HL-60 (cell line): ENCODE measurements at regions not wholly inside any gene's neighbourhood (a gene's known extent, or its start where the extent isn't known, plus 50 kb on each side); places are given as distances from the start of the nearest gene placed in this dataset.

Experiments
- DNase-seq, 2 experiments: peaks; one replicate each; pipeline ENCODE4 v3.0.0-alpha.2; 2010 to 2020; ENCODE audit warnings: low read depth in 1 of 2, low spot score in 1 of 2
- H3K27ac ChIP-seq: fragments of 250-450 bp; sonication (Bioruptor Pico); replicated peaks from 2 replicates; pipeline ENCODE4 v1.5.1; 2020; ENCODE audit warnings: mild to moderate bottlenecking, moderate library complexity
- H3K27me3 ChIP-seq: fragments of 250-450 bp; sonication (Bioruptor Pico); 2 replicates; pipeline ENCODE4 v1.5.1; 2021; ENCODE audit warnings: mild to moderate bottlenecking, moderate library complexity; ENCODE audit not compliant: insufficient read depth, poor library complexity, severe bottlenecking
- H3K4me3 ChIP-seq: replicated peaks from 2 replicates; pipeline ENCODE4 v1.5.1; 2011; ENCODE audit warnings: mild to moderate bottlenecking, control low read depth, low read length; ENCODE audit not compliant: insufficient read depth
- CTCF ChIP-seq: IDR thresholded peaks from one replicate; pipeline ENCODE4 v1.5.1; 2011; ENCODE audit warnings: low read length, control low read depth, inconsistent platforms; ENCODE audit not compliant: insufficient read depth
- GABPA ChIP-seq: IDR thresholded peaks from 2 replicates; pipeline ENCODE4 v1.6.1; 2012; ENCODE audit warnings: low read depth
- POLR2AphosphoS5 ChIP-seq: IDR thresholded peaks from 2 replicates; pipeline ENCODE4 v1.6.1; 2012; ENCODE audit warnings: low read depth
- SPI1 ChIP-seq: IDR thresholded peaks from 2 replicates; pipeline ENCODE4 v1.6.1; 2012; ENCODE audit warnings: low read depth, mild to moderate bottlenecking, borderline replicate concordance
- TF ChIP-seq, protein P1 (sequence below): IDR thresholded peaks from 2 replicates; pipeline ENCODE4 v1.6.1; 2012; ENCODE audit warnings: low read depth; ENCODE audit not compliant: insufficient replicate concordance

DNA sequence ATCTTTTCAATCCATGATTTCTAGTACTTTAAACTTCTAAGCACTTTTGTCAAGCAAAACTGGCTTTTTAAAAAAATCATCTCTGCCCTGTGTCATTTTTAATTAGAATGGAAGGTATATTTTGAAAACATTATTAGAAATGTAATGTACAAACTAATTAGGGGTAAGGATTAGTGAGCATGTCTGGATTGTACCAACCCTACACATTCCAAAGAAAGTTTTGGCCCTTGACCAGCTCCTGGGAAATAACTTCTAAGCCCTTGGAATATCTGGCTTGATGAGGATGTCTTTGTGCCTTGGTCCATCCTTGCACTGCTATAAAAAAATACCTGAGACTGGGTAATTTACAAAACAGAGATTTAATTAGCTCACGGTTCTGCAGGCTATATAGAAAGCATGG, 876.5 kb downstream of the RAPGEF2 start:
- no peak for DNase-seq
- no peak overlapping the region for H3K27ac ChIP-seq
- TF ChIP-seq POLR2AphosphoS5 (no peak), GABPA (no peak), SPI1 (no peak), CTCF (no peak)
- TF ChIP-seq, protein P1, sequence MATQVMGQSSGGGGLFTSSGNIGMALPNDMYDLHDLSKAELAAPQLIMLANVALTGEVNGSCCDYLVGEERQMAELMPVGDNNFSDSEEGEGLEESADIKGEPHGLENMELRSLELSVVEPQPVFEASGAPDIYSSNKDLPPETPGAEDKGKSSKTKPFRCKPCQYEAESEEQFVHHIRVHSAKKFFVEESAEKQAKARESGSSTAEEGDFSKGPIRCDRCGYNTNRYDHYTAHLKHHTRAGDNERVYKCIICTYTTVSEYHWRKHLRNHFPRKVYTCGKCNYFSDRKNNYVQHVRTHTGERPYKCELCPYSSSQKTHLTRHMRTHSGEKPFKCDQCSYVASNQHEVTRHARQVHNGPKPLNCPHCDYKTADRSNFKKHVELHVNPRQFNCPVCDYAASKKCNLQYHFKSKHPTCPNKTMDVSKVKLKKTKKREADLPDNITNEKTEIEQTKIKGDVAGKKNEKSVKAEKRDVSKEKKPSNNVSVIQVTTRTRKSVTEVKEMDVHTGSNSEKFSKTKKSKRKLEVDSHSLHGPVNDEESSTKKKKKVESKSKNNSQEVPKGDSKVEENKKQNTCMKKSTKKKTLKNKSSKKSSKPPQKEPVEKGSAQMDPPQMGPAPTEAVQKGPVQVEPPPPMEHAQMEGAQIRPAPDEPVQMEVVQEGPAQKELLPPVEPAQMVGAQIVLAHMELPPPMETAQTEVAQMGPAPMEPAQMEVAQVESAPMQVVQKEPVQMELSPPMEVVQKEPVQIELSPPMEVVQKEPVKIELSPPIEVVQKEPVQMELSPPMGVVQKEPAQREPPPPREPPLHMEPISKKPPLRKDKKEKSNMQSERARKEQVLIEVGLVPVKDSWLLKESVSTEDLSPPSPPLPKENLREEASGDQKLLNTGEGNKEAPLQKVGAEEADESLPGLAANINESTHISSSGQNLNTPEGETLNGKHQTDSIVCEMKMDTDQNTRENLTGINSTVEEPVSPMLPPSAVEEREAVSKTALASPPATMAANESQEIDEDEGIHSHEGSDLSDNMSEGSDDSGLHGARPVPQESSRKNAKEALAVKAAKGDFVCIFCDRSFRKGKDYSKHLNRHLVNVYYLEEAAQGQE, result no peak
- H3K4me3 ChIP-seq, result no peak overlapping the region
- H3K27me3 ChIP-seq, result no peaks in the 10 kb centered on the region

DNA sequence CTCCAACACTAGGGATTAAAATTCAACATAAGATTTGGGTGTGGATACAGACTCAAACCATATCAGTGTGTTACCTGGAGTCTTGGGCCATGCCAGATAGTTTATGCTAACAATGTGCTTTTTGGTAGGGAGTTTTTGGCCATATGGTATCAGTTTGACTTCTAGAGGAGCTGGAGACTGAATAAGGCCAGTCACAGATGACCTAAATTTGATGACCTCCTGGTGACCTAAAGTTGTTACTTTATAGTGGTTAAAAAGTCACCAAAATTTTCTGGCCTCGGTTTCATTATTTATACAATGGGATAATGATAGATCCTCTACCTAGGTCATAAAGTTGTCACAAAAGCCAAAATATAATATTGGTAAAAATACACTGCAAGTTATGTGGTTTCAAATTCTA, 877.1 kb downstream of the RAPGEF2 start:
- Histone ChIP-seq H3K27me3 (no peaks in the 10 kb centered on the region), H3K4me3 (no peak overlapping the region), H3K27ac (no peak overlapping the region)
- TF ChIP-seq POLR2AphosphoS5 (no peak), CTCF (no peak), SPI1 (no peak), GABPA (no peak)
- TF ChIP-seq, protein P1, result no peak
- DNase-seq, result no peak

DNA sequence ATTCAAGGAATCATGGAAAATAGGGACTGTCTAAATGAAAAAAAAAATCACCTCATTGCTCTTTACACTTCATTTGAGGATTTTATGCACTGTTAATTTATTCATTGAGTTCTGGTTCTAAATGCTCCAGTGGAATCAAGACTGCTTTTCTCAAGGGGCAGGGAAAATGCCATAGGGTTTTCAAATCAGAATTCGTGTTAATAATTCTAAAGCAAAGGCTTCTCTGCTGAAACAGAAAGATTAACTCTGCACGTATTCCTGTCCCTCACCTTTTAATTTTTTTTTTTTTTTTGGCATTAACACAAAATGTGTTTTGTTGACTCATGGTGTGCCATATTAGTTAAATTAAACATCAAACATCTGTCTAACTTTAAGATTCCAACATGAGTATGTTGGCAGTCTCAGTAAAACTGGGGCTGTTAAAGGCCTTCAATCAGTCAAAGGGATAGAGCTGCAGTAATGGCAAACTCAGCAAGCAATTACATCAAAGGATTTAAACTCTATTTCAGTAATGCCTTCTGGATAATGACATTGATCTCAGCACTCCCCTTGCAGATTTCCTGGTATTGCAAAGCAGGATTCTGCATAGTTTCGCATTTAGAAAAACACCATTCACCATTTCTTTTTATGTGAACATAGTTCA, 878.1 kb downstream of the RAPGEF2 start:
- TF ChIP-seq SPI1, result no peak
- H3K27me3 ChIP-seq, result no peaks in the 10 kb centered on the region
- no peak for DNase-seq
- H3K4me3 ChIP-seq, result no peak overlapping the region
- no peak overlapping the region for H3K27ac ChIP-seq

GRCh38 chr4:159981469-159981856, 878.6 kb downstream of the RAPGEF2 start:
- H3K27ac ChIP-seq, result no peak overlapping the region
- no peak overlapping the region for H3K4me3 ChIP-seq
- DNase-seq, result no peak
- H3K27me3 ChIP-seq, result no peaks in the 10 kb centered on the region
- TF ChIP-seq, protein P1, result no peak
- TF ChIP-seq GABPA, result no peak
- TF ChIP-seq CTCF, result no peak
- TF ChIP-seq POLR2AphosphoS5, result no peak
- no peak for TF ChIP-seq SPI1
